GM12878 (cell line): ENCODE measurements at regions not wholly inside any gene's neighbourhood (a gene's known extent, or its start where the extent isn't known, plus 50 kb on each side); places are given as distances from the start of the nearest gene placed in this dataset.
A peak's percentile ranks its signal among the peaks of the same experiment; 100 is the strongest.

Experiments used
- ATF3 ChIP-seq: IDR thresholded peaks from 2 replicates; pipeline ENCODE4 v1.6.1; 2011; ENCODE audit warnings: low read depth, mild to moderate bottlenecking, low read length, moderate library complexity, borderline replicate concordance; ENCODE audit errors: extremely low read depth
- BCL3 ChIP-seq: IDR thresholded peaks from 2 replicates; pipeline ENCODE4 v1.6.1; 2011; ENCODE audit warnings: borderline replicate concordance, low read depth, mild to moderate bottlenecking, moderate library complexity, low read length; ENCODE audit not compliant: insufficient read depth, poor library complexity, severe bottlenecking
- BCLAF1 ChIP-seq: fragments of 450-650 bp; IDR thresholded peaks from 2 replicates; pipeline ENCODE4 v1.6.1; 2017; ENCODE audit warnings: antibody characterized with exemption, mild to moderate bottlenecking, moderate library complexity
- CEBPB ChIP-seq, 2 experiments: fragments of 150-350 bp in 1 of 2; IDR thresholded peaks; 2 replicates each; pipeline ENCODE4 v1.6.1; 2012 to 2014; ENCODE audit warnings: low read depth in 2 of 2, low read length in 2 of 2, borderline replicate concordance in 1 of 2, inconsistent platforms in 1 of 2
- E2F8 ChIP-seq: fragments of 450-650 bp; IDR thresholded peaks from 2 replicates; pipeline ENCODE4 v1.6.1; 2018; ENCODE audit warnings: mild to moderate bottlenecking, low read depth, moderate library complexity; ENCODE audit not compliant: partially characterized antibody
- ELK1 ChIP-seq: IDR thresholded peaks from 2 replicates; pipeline ENCODE4 v1.6.1; 2012; ENCODE audit warnings: low read depth, low read length, improper control_type of control experiment
- IRF3 ChIP-seq: fragments of 450-650 bp; IDR thresholded peaks from 2 replicates; pipeline ENCODE4 v1.6.1; 2014; ENCODE audit warnings: mild to moderate bottlenecking
- KAT2A ChIP-seq: conservative IDR thresholded peaks from 2 replicates; pipeline ENCODE4 v1.6.1; 2011; ENCODE audit warnings: low read depth, low read length; ENCODE audit not compliant: control insufficient read depth
- PBX3 ChIP-seq: IDR thresholded peaks from 2 replicates; pipeline ENCODE4 v1.6.1; 2011; ENCODE audit warnings: mild to moderate bottlenecking, low read depth, low read length, moderate library complexity; ENCODE audit not compliant: insufficient replicate concordance
- POU2F2 ChIP-seq: IDR thresholded peaks from 3 replicates; pipeline ENCODE4 v1.6.1; 2011; ENCODE audit warnings: low read depth, mild to moderate bottlenecking, low read length, borderline replicate concordance
- PRDM15 ChIP-seq: fragments of 450-650 bp; formaldehyde crosslinking; IDR thresholded peaks from 2 replicates; pipeline ENCODE4 v1.4.0; 2020; ENCODE audit warnings: mild to moderate bottlenecking, moderate library complexity

GRCh38 chr21:35940074-35940927 lies 120.0 kb downstream of the SETD4 start (continued):
- TF ChIP-seq PBX3 (no peak), E2F8 (no peak), IRF3 (no peak), BCL3 (no peak), ELK1 (no peak), PRDM15 (CRISPR knock-in tag) (no peak), BCLAF1 (no peak), POU2F2 (peak; percentile 74; the same call in 1 of the 3 replicates), CEBPB (IDR thresholded peaks at IDR 0.05; ENCODE audit: borderline replicate concordance in 1 of 2, low read depth in 2 of 2, low read length in 2 of 2) (no peak), ATF3 (no peak), KAT2A (no peak)
